NT2/D1 (cell line): ENCODE measurements at regions not wholly inside any gene's neighbourhood (a gene's known extent, or its start where the extent isn't known, plus 50 kb on each side); places are given as distances from the start of the nearest gene placed in this dataset.

ENCODE experiments used
- DNase-seq: peaks from one replicate; pipeline ENCODE4 v3.0.0-alpha.2; 2011; ENCODE audit warnings: low read depth, low spot score
- H3K27me3 ChIP-seq: 2 replicates; pipeline ENCODE4 v1.6.0; 2011; ENCODE audit warnings: mild to moderate bottlenecking; ENCODE audit not compliant: insufficient read length, insufficient read depth
- H3K36me3 ChIP-seq: 2 replicates; pipeline ENCODE4 v1.6.1; 2011; ENCODE audit warnings: mild to moderate bottlenecking, low read length, mixed read lengths; ENCODE audit not compliant: insufficient read depth, insufficient read length
- H3K4me1 ChIP-seq: 2 replicates; pipeline ENCODE4 v1.5.1; 2011; ENCODE audit not compliant: insufficient read depth, insufficient read length
- H3K4me3 ChIP-seq: 2 replicates; pipeline ENCODE4 v1.5.1; 2011; ENCODE audit warnings: low read depth; ENCODE audit not compliant: insufficient read length
- H3K9ac ChIP-seq: 2 replicates; pipeline ENCODE4 v1.6.0; 2011; ENCODE audit warnings: low read depth; ENCODE audit not compliant: insufficient read length
- H3K9me3 ChIP-seq: 2 replicates; pipeline ENCODE4 v1.5.1; 2011; ENCODE audit warnings: mild to moderate bottlenecking, low read length; ENCODE audit not compliant: insufficient read depth
- SUZ12 ChIP-seq: IDR thresholded peaks from 2 replicates; pipeline ENCODE4 v1.6.1; 2011; ENCODE audit not compliant: insufficient read length, insufficient read depth; ENCODE audit errors: extremely low read depth
- YY1 ChIP-seq: IDR thresholded peaks from 2 replicates; pipeline ENCODE4 v1.6.1; 2011; ENCODE audit not compliant: insufficient read length, insufficient read depth
- ZNF274 ChIP-seq: IDR thresholded peaks from 2 replicates; pipeline ENCODE4 v1.6.1; 2011; ENCODE audit warnings: mild to moderate bottlenecking, low read depth, low read length

- DNase-seq = no peak
- Histone ChIP-seq H3K27me3 (no peaks in the 10 kb centered on the region), H3K9me3 (no peaks in the 10 kb centered on the region), H3K36me3 (no peaks in the 10 kb centered on the region), H3K9ac (no peak overlapping the region), H3K4me1 (no peaks in the 10 kb centered on the region), H3K4me3 (no peak overlapping the region)
- TF ChIP-seq SUZ12 (no peak), ZNF274 (no peak), YY1 (no peak)
Measured at GRCh38 chr6:15036690-15037245, 209.1 kb upstream of the JARID2 start.

- no peaks in the 10 kb centered on the region for H3K36me3 ChIP-seq
- H3K4me3 ChIP-seq = no peak overlapping the region
Measured at GRCh38 chr6:15037253-15037652, 208.6 kb upstream of the JARID2 start.

GRCh38 chr6:15038013-15038791, 207.7 kb upstream of the JARID2 start:
- no peaks in the 10 kb centered on the region for H3K9me3 ChIP-seq
- H3K4me1 ChIP-seq = no peaks in the 10 kb centered on the region
- H3K9ac ChIP-seq = peak overlapping the region; percentile 46
- H3K4me3 ChIP-seq = no peak overlapping the region
- no peaks in the 10 kb centered on the region for H3K36me3 ChIP-seq
- H3K27me3 ChIP-seq = no peaks in the 10 kb centered on the region
- no peak for TF ChIP-seq SUZ12
- no peak for TF ChIP-seq ZNF274
- no peak for TF ChIP-seq YY1
- no peak for DNase-seq

More at GRCh38 chr6:15037253-15037652, 208.6 kb upstream of the JARID2 start:
- no peaks in the 10 kb centered on the region for H3K4me1 ChIP-seq
- H3K9me3 ChIP-seq = no peaks in the 10 kb centered on the region
- H3K27me3 ChIP-seq = no peaks in the 10 kb centered on the region
- no peak for DNase-seq
- H3K9ac ChIP-seq = no peak overlapping the region
- no peak for TF ChIP-seq YY1
- no peak for TF ChIP-seq SUZ12
- TF ChIP-seq ZNF274 = no peak

- H3K4me3 ChIP-seq = no peak overlapping the region
- TF ChIP-seq SUZ12 = no peak
- TF ChIP-seq ZNF274 = no peak
- no peak for TF ChIP-seq YY1
- H3K9me3 ChIP-seq = no peaks in the 10 kb centered on the region
- no peaks in the 10 kb centered on the region for H3K27me3 ChIP-seq
- H3K9ac ChIP-seq = no peak overlapping the region
- H3K36me3 ChIP-seq = no peaks in the 10 kb centered on the region
- DNase-seq = no peak
- H3K4me1 ChIP-seq = no peaks in the 10 kb centered on the region
Measured at GRCh38 chr6:15039136-15039535, 206.7 kb upstream of the JARID2 start.

- no peak for DNase-seq
- no peak for TF ChIP-seq YY1
- no peak for TF ChIP-seq ZNF274
- TF ChIP-seq SUZ12 = no peak
- H3K4me1 ChIP-seq = peaks cover 2% of the 10 kb centered on the region
- no peaks in the 10 kb centered on the region for H3K9me3 ChIP-seq
- H3K9ac ChIP-seq = no peak overlapping the region
- no peaks in the 10 kb centered on the region for H3K36me3 ChIP-seq
- H3K4me3 ChIP-seq = no peak overlapping the region
- H3K27me3 ChIP-seq = no peaks in the 10 kb centered on the region
Measured at GRCh38 chr6:15042938-15043337, 202.9 kb upstream of the JARID2 start.

- H3K4me1 ChIP-seq = peaks cover 2% of the 10 kb centered on the region
- no peak overlapping the region for H3K4me3 ChIP-seq
- no peaks in the 10 kb centered on the region for H3K27me3 ChIP-seq
- no peak for DNase-seq
- TF ChIP-seq ZNF274 (no peak), SUZ12 (no peak), YY1 (no peak)
- H3K36me3 ChIP-seq = no peaks in the 10 kb centered on the region
- H3K9me3 ChIP-seq = no peaks in the 10 kb centered on the region
- H3K9ac ChIP-seq = peak overlapping the region; percentile 8
Measured at GRCh38 chr6:15044146-15044882, 201.6 kb upstream of the JARID2 start.

- peaks cover 2% of the 10 kb centered on the region for H3K4me1 ChIP-seq
- H3K27me3 ChIP-seq = no peaks in the 10 kb centered on the region
- DNase-seq = no peak
- no peak overlapping the region for H3K4me3 ChIP-seq
- no peak overlapping the region for H3K9ac ChIP-seq
- no peaks in the 10 kb centered on the region for H3K9me3 ChIP-seq
- no peaks in the 10 kb centered on the region for H3K36me3 ChIP-seq
- TF ChIP-seq YY1 (no peak), ZNF274 (no peak), SUZ12 (no peak)
Measured at GRCh38 chr6:15044948-15045347, 200.9 kb upstream of the JARID2 start.
